Muscle of leg (tissue), 3 donors: ENCODE measurements at regions not wholly inside any gene's neighbourhood (a gene's known extent, or its start where the extent isn't known, plus 50 kb on each side); places are given as distances from the start of the nearest gene placed in this dataset.

Source experiments
- DNase-seq: peaks from one replicate; pipeline ENCODE4 v3.0.0; 2013
- H3K27ac ChIP-seq: one replicate; pipeline ENCODE4 v1.5.1; 2013; ENCODE audit warnings: mild to moderate bottlenecking, low read length, control low read depth
- H3K27me3 ChIP-seq: one replicate; pipeline ENCODE4 v1.6.1; 2013; ENCODE audit warnings: low read length; ENCODE audit not compliant: control insufficient read depth, insufficient read depth
- H3K36me3 ChIP-seq: one replicate; pipeline ENCODE4 v1.6.1; 2013; ENCODE audit warnings: low read length; ENCODE audit not compliant: control insufficient read depth, insufficient read depth
- H3K4me1 ChIP-seq: one replicate; pipeline ENCODE4 v1.6.1; 2013; ENCODE audit warnings: low read length; ENCODE audit not compliant: control insufficient read depth, insufficient read depth
- H3K4me3 ChIP-seq: one replicate; pipeline ENCODE4 v1.5.1; 2013; ENCODE audit warnings: low read length, control low read depth
- H3K9me3 ChIP-seq: replicated peaks from 2 replicates; pipeline ENCODE4 v1.6.1; 2013; ENCODE audit warnings: low read depth, low read length; ENCODE audit not compliant: control insufficient read depth
- WGBS: methylation state at CpG from one replicate; pipeline ENCODE4 v1.1.5; 2013; ENCODE audit warnings: missing lambda C conversion rate; ENCODE audit not compliant: insufficient coverage; 5-methylcytosine and 5-hydroxymethylcytosine counted together

DNA sequence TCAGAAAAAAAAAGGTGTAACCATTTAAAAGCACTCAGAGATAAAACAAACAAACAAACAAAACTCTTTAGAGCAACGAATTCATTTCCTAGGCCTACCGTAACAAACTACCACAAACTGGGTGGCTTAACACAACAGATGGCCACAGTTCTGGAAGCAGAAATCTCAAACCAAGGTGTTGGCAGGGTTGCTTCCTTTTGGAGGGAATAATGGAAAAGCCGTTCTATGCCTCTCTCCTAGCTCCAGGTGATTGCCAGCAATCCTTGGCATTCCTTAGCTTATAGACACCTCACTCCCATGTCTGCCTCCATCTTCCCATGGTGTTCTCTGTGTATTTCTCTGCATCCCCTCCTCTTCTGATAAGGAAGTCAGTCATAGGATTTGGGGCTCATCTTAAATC, 200.4 kb downstream of the RAB38 start:
- H3K27ac ChIP-seq, result no peak overlapping the region
- H3K36me3 ChIP-seq, result no peaks in the 10 kb centered on the region
- H3K27me3 ChIP-seq, result no peaks in the 10 kb centered on the region
- DNase-seq, result no peak
- WGBS, result 40% methylated on average over 1 of the region's 3 CpGs
- H3K4me3 ChIP-seq, result no peak overlapping the region
- H3K9me3 ChIP-seq, result no peaks in the 10 kb centered on the region
- no peaks in the 10 kb centered on the region for H3K4me1 ChIP-seq

DNA sequence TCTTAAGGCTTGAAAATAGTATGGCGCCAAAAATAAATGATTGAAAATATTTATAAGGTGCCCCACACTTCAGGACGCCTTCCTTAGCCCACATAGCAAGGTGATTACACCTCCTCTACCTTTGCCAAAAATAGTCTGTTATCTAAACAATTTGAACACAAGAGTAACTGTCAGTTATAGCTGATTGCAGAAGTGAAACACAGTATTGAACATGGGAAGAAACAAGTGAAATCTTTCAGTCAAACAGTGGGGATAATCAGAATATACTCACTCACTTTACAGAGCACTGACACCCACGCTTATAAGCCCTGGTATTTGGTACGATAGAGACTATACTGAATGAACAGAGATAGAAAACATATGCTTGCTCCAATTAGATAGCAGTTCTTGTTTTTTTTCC, 203.1 kb downstream of the RAB38 start:
- no peaks in the 10 kb centered on the region for H3K4me1 ChIP-seq
- H3K9me3 ChIP-seq, result no peaks in the 10 kb centered on the region
- no peak overlapping the region for H3K27ac ChIP-seq
- no peaks in the 10 kb centered on the region for H3K27me3 ChIP-seq
- H3K36me3 ChIP-seq, result no peaks in the 10 kb centered on the region
- no peak overlapping the region for H3K4me3 ChIP-seq
- WGBS, result no CpG with 5 or more reads among the region's 4 CpGs
- no peak for DNase-seq

DNA sequence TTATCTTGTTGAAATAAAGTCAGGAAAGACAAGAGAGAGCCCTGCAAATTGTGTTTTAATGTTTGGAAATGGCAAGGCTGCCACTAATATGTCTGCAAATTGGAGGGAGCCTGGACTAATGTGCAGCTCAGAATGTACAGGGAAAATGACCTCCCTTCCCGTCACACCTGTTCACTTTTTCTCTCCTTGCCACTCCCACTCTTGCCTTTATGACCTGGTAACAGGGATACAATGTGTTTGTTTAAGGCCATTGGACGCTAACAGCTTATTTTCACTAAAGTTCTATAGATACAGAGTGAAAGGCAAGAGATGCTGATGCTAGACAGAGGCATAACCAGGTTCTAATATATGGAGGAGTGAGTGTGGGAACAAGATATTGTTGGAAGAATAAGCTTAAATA, 203.9 kb downstream of the RAB38 start:
- H3K36me3 ChIP-seq, result no peaks in the 10 kb centered on the region
- no peak overlapping the region for H3K4me3 ChIP-seq
- no peak for DNase-seq
- no peaks in the 10 kb centered on the region for H3K4me1 ChIP-seq
- no peaks in the 10 kb centered on the region for H3K27me3 ChIP-seq
- no peaks in the 10 kb centered on the region for H3K9me3 ChIP-seq
- WGBS, result no CpG with 5 or more reads among the region's 2 CpGs
- H3K27ac ChIP-seq, result no peak overlapping the region

DNA sequence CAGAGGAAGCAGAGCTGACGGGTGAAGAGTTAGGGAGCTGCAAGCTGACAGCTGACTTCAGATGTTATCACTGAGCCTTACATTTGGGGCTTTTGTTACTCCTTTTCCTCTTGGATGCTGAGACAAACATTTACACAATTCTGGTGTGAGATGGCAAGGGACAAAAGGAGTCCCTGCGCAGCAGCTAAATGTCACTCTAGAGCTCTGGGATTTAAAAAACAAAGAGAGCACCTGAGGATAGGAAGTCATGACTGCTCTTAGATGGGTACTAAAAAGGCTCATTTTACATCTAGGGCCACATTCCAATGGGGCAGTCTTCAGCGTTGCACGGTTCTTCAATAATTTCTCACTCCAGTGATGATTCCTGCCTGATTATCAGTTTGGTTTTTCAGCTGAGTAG, 204.5 kb downstream of the RAB38 start:
- WGBS, result 42% methylated on average over 4 of the region's 4 CpGs
- no peak for DNase-seq
- Histone ChIP-seq H3K4me3 (no peak overlapping the region), H3K9me3 (no peaks in the 10 kb centered on the region), H3K27me3 (no peaks in the 10 kb centered on the region), H3K4me1 (peaks cover 3% of the 10 kb centered on the region), H3K27ac (no peak overlapping the region), H3K36me3 (no peaks in the 10 kb centered on the region)

- H3K9me3 ChIP-seq, result no peaks in the 10 kb centered on the region
- no peak overlapping the region for H3K4me3 ChIP-seq
- no peak overlapping the region for H3K27ac ChIP-seq
- peaks cover 3% of the 10 kb centered on the region for H3K4me1 ChIP-seq
- DNase-seq, result no peak
- WGBS, result no CpG with 5 or more reads among the region's 1 CpG
- no peaks in the 10 kb centered on the region for H3K36me3 ChIP-seq
- no peaks in the 10 kb centered on the region for H3K27me3 ChIP-seq
Observed at GRCh38 chr11:87967459-87967858, 207.8 kb downstream of the RAB38 start.

- WGBS, result no CpG with 5 or more reads among the region's 1 CpG
- no peaks in the 10 kb centered on the region for H3K36me3 ChIP-seq
- H3K27me3 ChIP-seq, result no peaks in the 10 kb centered on the region
- no peak overlapping the region for H3K27ac ChIP-seq
- H3K9me3 ChIP-seq, result no peaks in the 10 kb centered on the region
- peak; percentile 91 for DNase-seq
- H3K4me3 ChIP-seq, result no peak overlapping the region
- peaks cover 3% of the 10 kb centered on the region for H3K4me1 ChIP-seq
Observed at GRCh38 chr11:87966694-87967093, 208.5 kb downstream of the RAB38 start.

GRCh38 chr11:87966216-87966615, 209.0 kb downstream of the RAB38 start:
- Histone ChIP-seq H3K27me3 (no peaks in the 10 kb centered on the region), H3K4me1 (peaks cover 3% of the 10 kb centered on the region), H3K27ac (no peak overlapping the region), H3K9me3 (no peaks in the 10 kb centered on the region), H3K4me3 (no peak overlapping the region), H3K36me3 (no peaks in the 10 kb centered on the region)
- peak; percentile 61 for DNase-seq

DNA sequence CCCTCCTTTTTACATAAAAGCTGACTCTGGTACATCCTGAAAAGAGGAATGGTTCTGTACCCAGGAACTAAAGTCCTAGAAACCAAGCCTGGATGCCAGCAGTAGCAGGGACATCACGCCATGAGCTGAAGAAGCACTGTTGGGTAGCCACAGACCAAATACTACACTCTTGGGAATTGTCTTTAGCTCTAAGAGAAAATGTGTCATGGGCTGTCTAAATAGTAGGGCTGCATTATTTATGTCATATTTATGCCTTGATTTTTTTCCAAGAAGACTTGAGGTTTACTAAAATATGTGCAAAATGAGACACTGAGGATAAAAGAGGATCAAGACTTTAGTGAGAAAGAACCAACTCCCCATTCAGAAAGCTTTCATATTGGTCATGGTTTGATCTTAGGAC, 213.6 kb downstream of the RAB38 start:
- H3K4me1 ChIP-seq, result peaks cover 3% of the 10 kb centered on the region
- no peaks in the 10 kb centered on the region for H3K9me3 ChIP-seq
- H3K27me3 ChIP-seq, result no peaks in the 10 kb centered on the region
- WGBS, result no CpG with 5 or more reads among the region's 1 CpG
- no peak for DNase-seq
- H3K36me3 ChIP-seq, result no peaks in the 10 kb centered on the region
- H3K4me3 ChIP-seq, result no peak overlapping the region
- H3K27ac ChIP-seq, result no peak overlapping the region

DNA sequence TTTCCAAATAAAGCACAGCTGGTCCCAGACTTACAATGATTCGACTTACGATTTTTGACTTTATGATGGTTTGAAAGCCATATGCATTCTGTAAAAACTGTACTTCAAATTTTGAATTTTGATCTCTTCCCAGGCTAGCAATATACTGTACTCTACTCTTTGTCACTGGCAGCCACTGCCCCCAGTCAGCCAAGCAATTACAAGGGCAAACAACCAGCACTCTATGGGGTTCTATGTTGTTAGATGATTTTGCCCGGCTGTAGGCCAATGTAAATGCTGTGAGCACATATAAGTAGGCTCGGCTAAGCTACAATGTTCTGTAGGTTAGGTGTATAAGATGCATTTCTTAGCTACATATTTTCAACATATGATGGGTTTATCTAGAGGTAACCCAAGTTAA, 217.3 kb downstream of the RAB38 start:
- no peaks in the 10 kb centered on the region for H3K27me3 ChIP-seq
- H3K9me3 ChIP-seq, result no peaks in the 10 kb centered on the region
- H3K27ac ChIP-seq, result no peak overlapping the region
- H3K36me3 ChIP-seq, result no peaks in the 10 kb centered on the region
- H3K4me1 ChIP-seq, result no peaks in the 10 kb centered on the region
- no CpG with 5 or more reads among the region's 4 CpGs for WGBS
- no peak for DNase-seq
- H3K4me3 ChIP-seq, result no peak overlapping the region

- no peaks in the 10 kb centered on the region for H3K27me3 ChIP-seq
- DNase-seq, result no peak
- H3K27ac ChIP-seq, result no peak overlapping the region
- H3K4me3 ChIP-seq, result no peak overlapping the region
- WGBS, result 83% methylated on average over 1 of the region's 4 CpGs
- no peaks in the 10 kb centered on the region for H3K9me3 ChIP-seq
- H3K36me3 ChIP-seq, result no peaks in the 10 kb centered on the region
- H3K4me1 ChIP-seq, result no peaks in the 10 kb centered on the region
Observed at GRCh38 chr11:87954476-87954875, 220.8 kb downstream of the RAB38 start.

DNA sequence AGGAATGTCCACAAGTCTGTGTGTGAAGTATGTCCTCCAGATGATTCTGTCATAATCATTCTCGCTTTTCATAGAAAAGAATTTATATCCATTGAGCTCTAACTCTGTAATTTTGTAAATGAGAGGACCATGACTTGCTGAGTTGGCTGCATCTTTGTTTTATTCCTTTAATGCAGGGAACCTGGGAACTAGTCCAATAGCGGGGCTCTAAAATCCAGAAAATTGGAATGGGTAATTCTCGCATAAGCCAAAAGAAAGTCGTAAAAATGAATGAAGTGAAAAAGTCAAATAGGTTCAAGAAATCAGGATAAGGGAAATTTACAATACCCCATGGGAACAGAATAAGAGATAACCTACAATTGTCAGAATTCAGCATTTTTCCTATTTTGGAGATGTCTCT, 232.5 kb downstream of the RAB38 start:
- Histone ChIP-seq H3K9me3 (no peaks in the 10 kb centered on the region), H3K27me3 (no peaks in the 10 kb centered on the region), H3K36me3 (no peaks in the 10 kb centered on the region), H3K27ac (no peak overlapping the region), H3K4me1 (no peaks in the 10 kb centered on the region), H3K4me3 (no peak overlapping the region)
- WGBS, result no CpG with 5 or more reads among the region's 4 CpGs
- DNase-seq, result peak; percentile 85
